Heart left ventricle (tissue), 16 donors: ENCODE measurements at regions not wholly inside any gene's neighbourhood (a gene's known extent, or its start where the extent isn't known, plus 50 kb on each side); places are given as distances from the start of the nearest gene placed in this dataset.

Experiments
- ATAC-seq, 4 donors: fragments of 200-7000 bp; cut with Tn5 transposase; one replicate each; pipeline ENCODE4 v1.9.1; 2020 to 2022; ENCODE audit warnings: moderate library complexity in 4 of 4, mild to moderate bottlenecking in 3 of 4, moderate number of reproducible peaks in 1 of 4
- DNase-seq, 5 donors: peaks; one replicate each; pipeline ENCODE4 v3.0.0-alpha.2; 2020
- H3K27ac ChIP-seq, 12 donors: fragments of 200-600 bp; sonication (generic) in 4 of 12; one replicate each; pipeline versions ENCODE4 v1.5.0 to v1.8.0; 2016 to 2022; ENCODE audit warnings: mild to moderate bottlenecking in 2 of 12
- H3K27me3 ChIP-seq, 9 donors: fragments of 200-600 bp; sonication (generic) in 2 of 9; one replicate each; pipeline versions ENCODE4 v1.5.1 to v1.8.0; 2016 to 2022; ENCODE audit warnings: mild to moderate bottlenecking in 3 of 9
- H3K36me3 ChIP-seq, 9 donors: fragments of 200-600 bp; sonication (generic) in 2 of 9; one replicate each; pipeline versions ENCODE4 v1.5.0 to v1.8.0; 2018 to 2022; ENCODE audit warnings: mild to moderate bottlenecking in 2 of 9
- H3K4me1 ChIP-seq, 12 donors: fragments of 200-600 bp; sonication (generic) in 4 of 12; one replicate each; pipeline versions ENCODE4 v1.5.0 to v1.8.0; 2016 to 2022; ENCODE audit warnings: mild to moderate bottlenecking in 3 of 12
- H3K4me3 ChIP-seq, 12 donors: fragments of 200-600 bp; sonication (generic) in 4 of 12; one replicate each; pipeline versions ENCODE4 v1.5.0 to v1.8.0; 2017 to 2022; ENCODE audit warnings: mild to moderate bottlenecking in 9 of 12, moderate library complexity in 4 of 12
- H3K9me3 ChIP-seq, 12 donors: fragments of 200-600 bp; sonication (generic) in 4 of 12; one replicate each; pipeline versions ENCODE4 v1.5.0 to v1.8.0; 2016 to 2022; ENCODE audit warnings: mild to moderate bottlenecking in 1 of 12
- CTCF ChIP-seq, 12 donors: fragments of 200-600 bp; sonication (generic) in 4 of 12; IDR thresholded peaks; one replicate each; pipeline versions ENCODE4 v1.5.0 to v1.8.0; 2018 to 2022; ENCODE audit warnings: antibody characterized with exemption in 12 of 12, mild to moderate bottlenecking in 5 of 12
- POLR2A ChIP-seq, 2 donors: fragments of 450-650 bp; IDR thresholded peaks; one replicate each; pipeline ENCODE4 v1.6.1; 2017; ENCODE audit warnings: antibody characterized with exemption in 2 of 2, mild to moderate bottlenecking in 2 of 2, moderate library complexity in 2 of 2
- whole genome bisulfite sequencing, 4 donors: extraction: QIAGEN DNeasy Blood & Tissue Kit in 2 of 4; methylation state at CpG; one replicate each; pipeline versions ENCODE4 v1.1.5 to v1.1.7; 2013 to 2018; 5-methylcytosine and 5-hydroxymethylcytosine counted together
- intact Hi-C, 10 donors: fragments of 100-400 bp; cut with DNase I; formaldehyde crosslinking; loops; one replicate each; pipeline versions ENCODE4 v1.11.1 to v1.14.2; 2022
- donor health status: ischemic (EF 13 %, LVEDD 7.1; RV severe dilation, severe dysfunction).
- donor health status: healthy with polysubstance abuse.
- donor health status: DM: no; HTN: yes; CAD: no.
- donor health status: DM: no; HTN: no; CAD: no.
- donor health status: ischemic (EF 25% LVEDD 6.9; RV normal size, moderate dysfunction).
- donor health status: ischemic (EF 25% LVEDD 5.7; RV mildly dilated, moderate dysfunction).
- donor health status: healthy.
- donor health status: DM: yes; HTN: yes; CAD: no.
- donor health status: ischemic (EF 35%, LVEDD 5.7; RV mildly dilated, moderate dysfunction).
- donor health status: nonischemic (EF 11% LVEDD 7.7; RV severe dilation, severe dysfunction).
- donor health status: DM: yes; HTN: yes; CAD: no.
- donor health status: PGD.
- donor health status: ischemic (EF 29% LVEDD 5.4; RV normal size, mild dysfunction).
- donor health status: nonischemic (EF 23%, LVEDD 6.1; RV moderate dilation, normal function).

- H3K27me3 ChIP-seq, result no peaks in the 10 kb centered on the region
- no peaks in the 10 kb centered on the region for H3K36me3 ChIP-seq
- ATAC-seq, result no peak
- H3K27ac ChIP-seq, result no peak overlapping the region
- no peaks in the 10 kb centered on the region for H3K4me1 ChIP-seq
- H3K9me3 ChIP-seq, result peaks cover 0 to 13% (median 2%) of the 10 kb centered on the region in 12 donors
- 34 to 45% (median 42%) methylated on average over 6 of the region's 6 CpGs for WGBS, 4 donors
- no peak for TF ChIP-seq CTCF (IDR thresholded peaks at IDR 0.05)
- TF ChIP-seq POLR2A (IDR thresholded peaks at IDR 0.05), result no peak
- DNase-seq, result no peak
- no peak overlapping the region for H3K4me3 ChIP-seq
- intact Hi-C loops, result no loop called here
Observed at GRCh38 chr6:115067690-115068447, 725.0 kb upstream of the HS3ST5 start.

- WGBS, 4 donors, result 53 to 66% (median 61%) methylated on average over 2 of the region's 2 CpGs
- Histone ChIP-seq H3K9me3 (no peaks in the 10 kb centered on the region), H3K4me3 (no peak overlapping the region), H3K27ac (no peak overlapping the region), H3K27me3 (no peaks in the 10 kb centered on the region), H3K4me1 (no peaks in the 10 kb centered on the region), H3K36me3 (no peaks in the 10 kb centered on the region)
- no peak for TF ChIP-seq CTCF (IDR thresholded peaks at IDR 0.05)
- no peak for TF ChIP-seq POLR2A (IDR thresholded peaks at IDR 0.05)
- ATAC-seq, result no peak
- no peak for DNase-seq
- intact Hi-C loops, result no loop called here
Observed at GRCh38 chr6:115064680-115065079, 721.9 kb upstream of the HS3ST5 start.

- H3K9me3 ChIP-seq, result no peaks in the 10 kb centered on the region
- H3K4me1 ChIP-seq, result no peaks in the 10 kb centered on the region
- H3K36me3 ChIP-seq, result no peaks in the 10 kb centered on the region
- TF ChIP-seq POLR2A (IDR thresholded peaks at IDR 0.05), result no peak
- no peak for TF ChIP-seq CTCF (IDR thresholded peaks at IDR 0.05)
- no peak overlapping the region for H3K4me3 ChIP-seq
- intact Hi-C loops, result no loop called here
- DNase-seq, result no peak
- H3K27me3 ChIP-seq, result no peaks in the 10 kb centered on the region
- no peak overlapping the region for H3K27ac ChIP-seq
- no peak for ATAC-seq
Observed at GRCh38 chr6:115060581-115060980, 717.8 kb upstream of the HS3ST5 start.

- 70 to 72% (median 71%) methylated on average over 3 of the region's 3 CpGs for WGBS, 4 donors
- DNase-seq (no peak), ATAC-seq (no peak)
- no peaks in the 10 kb centered on the region for H3K9me3 ChIP-seq
- TF ChIP-seq CTCF (IDR thresholded peaks at IDR 0.05) (no peak), POLR2A (IDR thresholded peaks at IDR 0.05) (no peak)
- no peak overlapping the region for H3K4me3 ChIP-seq
- no peaks in the 10 kb centered on the region for H3K4me1 ChIP-seq
- H3K27me3 ChIP-seq, result no peaks in the 10 kb centered on the region
- no peaks in the 10 kb centered on the region for H3K36me3 ChIP-seq
- no peak overlapping the region for H3K27ac ChIP-seq
- intact Hi-C loops, result no loop called here
Observed at GRCh38 chr6:115058414-115059211, 715.8 kb upstream of the HS3ST5 start.
